ENCODE measurements at regions not wholly inside any gene's neighbourhood (a gene's known extent, or its start where the extent isn't known, plus 50 kb on each side); places are given as distances from the start of the nearest gene placed in this dataset.
"Not testable (repeated sequence)": the region's sequence is repeated elsewhere in the genome, so short reads cannot be mapped to it uniquely, and the experiment has no call there.

DNA sequence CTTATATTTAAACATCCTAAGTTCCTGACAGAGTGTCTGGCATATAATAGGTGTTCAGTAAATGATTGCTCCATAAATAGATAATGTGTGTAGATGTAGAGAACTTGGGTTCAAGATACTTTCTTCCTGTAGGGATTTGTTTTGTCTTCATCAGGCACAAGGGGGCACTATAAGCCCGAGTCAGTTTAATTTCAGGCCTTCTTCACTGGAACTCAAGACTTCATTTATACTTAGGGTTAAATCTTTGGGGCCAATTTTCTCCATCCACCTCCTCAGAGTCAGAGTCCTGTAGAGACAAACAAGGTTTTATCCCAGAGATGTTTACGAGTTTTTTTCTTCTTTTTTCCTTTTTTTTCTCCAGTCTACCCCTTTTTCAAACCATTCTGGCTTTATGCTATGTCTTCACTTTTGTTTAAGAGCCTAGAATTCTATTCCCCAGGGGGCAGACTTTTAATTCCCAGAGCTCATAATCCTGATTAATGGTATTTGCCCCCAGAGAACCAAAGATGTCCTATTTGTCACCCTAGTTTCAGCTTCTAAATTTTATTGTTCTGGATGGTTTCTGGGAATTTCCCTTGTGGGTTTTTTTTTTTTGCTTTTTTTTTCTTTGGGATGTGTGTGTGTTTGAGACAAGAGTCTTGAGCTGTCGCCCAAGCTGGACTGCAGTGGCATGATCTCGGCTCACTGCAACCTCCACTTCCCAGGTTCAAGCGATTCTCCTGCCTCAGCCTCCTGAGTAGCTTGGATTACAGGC, 88.4 kb downstream of the HFE start:
- no peak for DNase-seq

DNA sequence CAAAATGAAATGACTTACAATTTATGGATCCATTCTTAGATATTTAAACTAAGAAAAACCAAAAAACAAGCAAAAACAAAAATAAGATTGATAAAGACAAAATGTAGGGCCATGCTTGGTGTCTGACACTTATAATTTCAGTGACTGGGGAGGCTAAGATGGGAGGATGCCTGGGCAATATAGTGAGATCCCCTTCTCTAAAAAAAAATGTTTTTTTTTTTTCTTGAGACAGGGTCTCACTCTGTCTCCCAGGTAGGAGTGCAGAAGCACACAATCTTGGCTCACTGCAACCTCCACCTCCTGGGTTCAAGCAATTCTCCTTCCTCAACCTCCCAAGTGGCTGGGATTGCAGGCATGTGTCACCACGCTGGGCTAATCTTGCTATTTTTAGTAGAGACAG, 92.4 kb downstream of the HFE start:
- DNase-seq, result no peak

DNA sequence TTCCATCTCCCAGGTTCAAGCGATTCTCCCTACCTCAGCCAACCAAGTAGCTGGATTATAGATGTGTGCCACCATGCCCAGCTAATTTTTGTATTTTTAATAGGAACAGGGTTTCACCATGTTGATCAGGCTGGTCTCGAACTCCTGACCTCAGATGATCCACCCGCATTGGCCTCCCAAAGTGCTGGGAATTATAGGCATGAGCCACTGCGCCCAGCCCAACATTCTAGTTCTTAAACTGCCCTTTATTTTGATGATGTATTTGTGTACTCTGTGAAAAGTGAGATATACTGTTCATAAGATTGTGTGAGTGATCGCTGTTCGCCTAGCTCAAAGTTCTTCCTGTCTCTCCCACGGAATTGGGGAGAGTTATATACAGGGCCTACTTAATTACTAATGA, 93.1 kb downstream of the HFE start:
- no peak for DNase-seq

DNA sequence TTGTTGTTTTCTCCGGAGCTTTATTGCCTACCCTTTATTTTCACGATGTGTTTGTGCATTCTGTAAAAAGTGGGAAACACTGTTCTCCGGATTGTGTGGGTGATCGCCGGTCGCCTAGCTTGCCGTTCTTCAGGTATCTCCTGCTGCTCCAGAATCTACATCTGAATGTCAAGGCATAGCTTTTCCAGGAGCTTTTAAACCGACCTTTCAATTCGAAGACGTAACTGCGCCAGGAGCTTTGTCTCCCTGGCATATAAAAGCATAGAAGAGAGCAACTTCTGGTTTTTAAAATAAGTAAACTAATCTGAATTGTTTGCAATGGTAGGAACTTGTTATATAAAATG, 96.0 kb downstream of the HFE start:
- peak; percentile 85 for DNase-seq

DNA sequence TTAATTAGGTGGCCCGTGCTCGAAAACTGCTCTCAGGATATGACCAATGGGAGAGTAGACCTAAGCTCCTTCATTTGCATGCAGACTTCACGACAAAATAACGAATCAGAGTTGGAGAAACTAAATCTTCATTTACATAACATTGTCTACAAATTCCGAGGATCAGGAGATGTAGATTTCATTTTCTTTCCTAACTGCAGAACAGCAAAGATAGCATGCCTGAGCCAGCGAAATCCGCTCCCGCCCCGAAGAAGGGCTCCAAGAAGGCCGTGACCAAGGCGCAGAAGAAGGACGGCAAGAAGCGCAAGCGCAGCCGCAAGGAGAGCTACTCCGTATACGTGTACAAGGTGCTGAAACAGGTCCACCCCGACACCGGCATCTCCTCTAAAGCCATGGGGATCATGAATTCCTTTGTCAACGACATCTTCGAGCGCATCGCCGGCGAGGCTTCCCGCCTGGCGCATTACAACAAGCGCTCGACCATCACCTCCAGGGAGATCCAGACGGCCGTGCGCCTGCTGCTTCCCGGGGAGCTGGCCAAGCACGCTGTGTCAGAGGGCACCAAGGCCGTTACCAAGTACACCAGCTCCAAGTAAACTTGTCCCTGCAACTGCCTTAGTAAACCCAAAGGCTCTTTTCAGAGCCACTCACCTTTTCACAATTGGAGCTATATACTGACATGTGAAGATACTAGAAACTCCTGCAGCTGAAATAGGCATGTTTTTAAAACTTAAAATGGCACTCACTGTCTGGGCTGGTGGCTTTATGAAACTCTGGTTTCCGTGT, 96.5 kb downstream of the HFE start:
- DNase-seq, result peak; percentile 91

DNA sequence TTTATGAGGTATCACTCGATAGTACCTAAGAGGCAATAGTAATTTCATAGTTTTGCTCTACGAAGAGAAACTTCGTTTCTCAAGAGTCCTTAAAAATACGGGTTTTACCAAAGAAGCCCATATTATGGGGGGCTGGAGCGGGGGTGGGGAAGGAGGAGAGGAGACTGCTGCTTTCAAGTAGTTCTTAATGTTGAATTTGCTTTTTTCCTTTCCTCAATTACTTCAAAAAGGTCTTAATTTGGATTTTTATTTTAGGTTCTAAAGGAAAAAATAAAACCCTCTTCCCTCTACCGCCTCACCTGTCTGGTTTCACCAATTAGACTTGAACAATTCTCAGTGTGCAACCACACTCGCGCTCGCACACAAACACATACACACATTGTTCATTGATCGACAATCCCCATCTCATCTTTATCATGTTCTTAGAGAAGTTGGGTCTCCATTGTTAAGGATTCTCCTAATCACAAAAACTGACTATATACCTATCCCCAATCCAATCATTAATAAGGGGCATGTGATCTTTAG, 97.2 kb downstream of the HFE start:
- no peak for DNase-seq

DNA sequence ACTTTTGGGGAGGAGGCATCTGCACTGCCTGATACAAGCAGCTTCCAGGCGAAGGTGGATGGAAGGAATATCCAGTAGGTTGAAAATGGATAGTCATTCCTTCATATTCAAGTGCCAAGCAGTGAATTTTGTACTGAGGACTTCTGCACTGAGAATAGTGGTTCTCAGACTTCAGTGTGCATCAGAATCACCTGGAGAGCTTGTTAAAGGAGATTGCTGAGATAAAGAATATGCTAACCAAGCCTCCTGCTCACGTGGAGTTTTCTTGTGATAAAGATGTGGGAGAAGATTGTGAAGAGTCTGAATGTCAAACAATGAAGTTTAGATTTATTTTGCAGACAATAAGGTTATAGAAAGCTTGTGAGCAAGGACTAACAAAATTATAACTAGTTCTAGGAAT, 97.8 kb downstream of the HFE start:
- no peak for DNase-seq

DNA sequence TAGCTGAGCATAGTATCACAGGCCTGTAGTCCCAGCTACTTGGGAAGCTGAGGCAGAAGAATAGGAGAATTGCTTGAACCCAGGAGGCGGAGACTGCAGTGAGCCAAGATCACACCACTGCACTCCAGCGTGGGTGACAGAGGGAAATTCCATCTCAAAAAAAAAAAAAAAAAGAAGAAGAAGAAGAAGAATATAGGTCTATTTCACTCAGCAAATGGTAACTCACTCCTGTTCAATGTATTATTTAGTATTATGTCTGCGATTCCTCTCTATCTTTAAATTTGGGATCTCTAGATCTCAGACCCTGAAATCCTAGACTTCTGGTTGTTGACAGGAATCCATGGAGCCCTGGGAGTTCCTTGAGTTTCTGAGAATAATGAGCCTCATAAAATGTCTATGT, 98.6 kb downstream of the HFE start:
- no peak for DNase-seq

DNA sequence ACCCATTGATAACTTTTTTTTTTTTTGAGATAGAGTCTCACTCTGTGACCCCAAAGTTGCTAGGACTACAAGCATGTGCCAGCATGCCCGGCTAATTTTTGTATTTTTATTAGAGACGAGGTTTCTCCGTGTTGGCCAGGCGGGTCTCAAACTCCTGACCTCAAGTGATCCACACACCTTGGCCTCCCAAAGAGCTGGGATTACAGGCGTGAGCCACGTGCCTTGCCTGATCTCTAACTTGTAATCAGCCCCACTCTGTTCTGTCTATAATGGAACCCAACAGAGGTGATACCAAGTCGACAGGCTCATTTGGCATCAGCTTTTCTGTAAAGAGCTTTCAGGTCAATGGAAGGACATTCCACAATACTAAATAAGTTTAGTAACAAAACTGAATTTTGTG, 99.4 kb downstream of the HFE start:
- no peak for DNase-seq

DNA sequence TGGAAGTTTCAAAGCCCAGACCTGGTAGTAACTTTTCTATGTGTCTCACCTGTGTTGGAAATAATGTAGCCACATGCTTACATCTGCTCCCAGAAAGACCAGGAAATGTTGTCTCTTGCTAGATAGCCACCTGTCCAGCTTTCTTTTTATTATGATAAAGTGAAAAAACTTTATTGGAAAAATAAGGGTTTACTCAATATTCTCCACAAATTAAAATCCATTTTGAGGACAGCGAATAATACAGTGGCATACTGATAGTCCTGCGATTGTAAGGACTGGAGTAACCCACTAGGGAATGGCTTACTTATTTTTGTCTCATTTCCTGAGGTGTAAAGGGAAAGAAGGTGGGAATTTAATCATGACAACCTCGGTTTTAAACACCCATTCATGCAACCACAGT, 100.1 kb downstream of the HFE start:
- no peak for DNase-seq

DNA sequence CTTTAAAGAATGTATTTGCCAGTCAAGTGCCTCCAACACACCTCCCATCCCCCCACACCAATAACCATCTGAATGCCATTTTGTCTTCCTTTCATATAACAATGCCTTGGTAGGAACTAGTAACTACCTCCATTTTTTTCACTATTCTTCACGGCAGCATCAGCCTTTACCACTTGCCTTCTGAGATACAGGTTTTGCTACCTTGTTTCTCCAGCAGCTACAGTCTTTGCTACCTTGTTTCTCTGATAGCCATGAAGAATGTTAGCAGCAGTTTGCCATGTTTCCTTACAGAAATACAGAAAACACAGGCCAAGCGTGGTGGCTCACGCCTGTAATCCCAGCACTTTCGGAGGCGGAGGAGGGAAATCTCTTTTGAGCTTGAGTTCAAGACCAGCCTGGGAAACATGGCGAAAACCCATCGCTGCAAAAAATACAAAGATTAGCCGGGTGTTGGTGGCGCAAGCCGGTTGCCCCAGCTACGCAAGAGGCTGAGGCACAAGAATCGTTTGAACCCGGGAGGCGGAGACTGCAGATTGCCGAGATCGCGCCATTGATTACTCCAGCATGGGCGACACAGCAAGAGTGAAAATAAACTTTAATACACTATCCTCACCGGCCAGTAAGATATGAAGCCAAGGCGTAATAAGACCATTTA, 100.9 kb downstream of the HFE start:
- no peak for DNase-seq

DNA sequence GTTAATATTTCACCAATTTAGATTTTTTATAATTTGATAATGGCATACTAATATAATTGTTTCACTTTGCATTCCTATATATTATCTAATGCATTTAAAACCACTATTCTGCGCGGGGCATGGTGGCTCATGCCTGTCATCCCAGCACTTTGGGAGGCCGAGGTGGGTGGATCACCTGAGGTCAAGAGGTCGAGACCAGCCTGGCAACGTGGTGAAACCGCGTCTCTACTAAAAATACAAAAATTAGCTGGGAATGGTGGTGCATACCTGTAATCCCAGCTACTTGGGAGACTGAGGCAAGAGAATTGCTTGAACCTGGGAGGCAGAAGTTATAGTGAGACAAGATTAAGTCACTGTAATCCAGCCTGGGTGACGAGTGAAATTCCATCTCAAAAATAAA, 104.3 kb downstream of the HFE start:
- DNase-seq, result not testable (repeated sequence)

DNA sequence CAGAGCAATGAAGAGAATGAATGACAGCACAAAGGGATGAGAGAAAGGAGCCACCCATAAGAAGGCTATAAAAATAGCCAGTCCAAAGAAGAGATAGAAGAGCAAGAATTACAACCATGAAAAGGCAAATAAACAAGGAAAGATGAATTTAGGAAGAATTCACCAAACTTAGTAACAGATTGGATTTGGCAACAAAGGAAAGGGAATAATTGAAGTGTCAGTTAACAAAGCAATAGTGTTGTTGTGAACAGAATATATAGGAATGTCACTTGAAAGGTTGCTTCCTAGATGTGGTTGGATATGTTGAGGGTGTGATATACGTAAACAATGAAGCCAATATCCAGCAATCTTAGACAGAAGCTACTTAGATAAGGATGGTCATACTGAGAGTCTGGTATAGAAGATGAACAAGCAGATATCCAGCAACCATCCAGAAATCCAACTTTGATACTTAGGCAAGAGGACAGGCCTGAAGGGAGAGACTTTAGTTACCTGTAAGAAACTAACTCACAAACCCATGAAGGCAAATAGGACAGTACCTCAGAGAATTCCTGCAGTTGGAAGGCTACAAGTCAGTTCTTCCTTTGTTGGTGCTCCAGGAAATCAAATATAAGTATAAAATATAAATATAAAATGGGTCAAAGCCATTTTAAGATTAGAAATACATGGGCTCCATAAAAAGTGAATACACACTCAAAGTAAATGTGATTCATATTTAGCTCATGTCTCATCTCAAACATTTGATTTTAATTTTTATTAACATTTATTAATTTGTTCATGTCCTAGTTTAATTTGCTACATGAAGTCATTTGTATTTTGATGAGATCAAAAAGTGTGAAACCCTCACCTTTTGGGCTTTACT, 106.5 kb downstream of the HFE start:
- DNase-seq, result no peak

DNA sequence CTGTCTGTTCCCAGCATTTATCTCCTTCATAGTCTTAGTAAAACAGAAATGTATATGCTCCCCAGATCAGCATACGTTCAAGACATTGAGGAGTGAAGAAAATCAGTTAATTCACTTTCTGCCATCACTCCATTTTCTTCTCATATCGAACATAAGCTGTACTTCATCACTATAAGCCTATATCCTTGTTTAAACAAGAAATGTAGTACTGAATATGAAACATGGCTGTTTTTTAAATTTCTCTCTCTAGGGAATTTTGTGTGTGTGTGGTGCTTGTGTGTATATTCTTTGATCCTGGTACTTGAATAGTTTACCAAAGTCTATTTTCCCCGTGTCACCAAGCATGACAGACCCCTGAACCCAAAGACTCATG, 107.1 kb downstream of the HFE start:
- DNase-seq, result no peak

DNA sequence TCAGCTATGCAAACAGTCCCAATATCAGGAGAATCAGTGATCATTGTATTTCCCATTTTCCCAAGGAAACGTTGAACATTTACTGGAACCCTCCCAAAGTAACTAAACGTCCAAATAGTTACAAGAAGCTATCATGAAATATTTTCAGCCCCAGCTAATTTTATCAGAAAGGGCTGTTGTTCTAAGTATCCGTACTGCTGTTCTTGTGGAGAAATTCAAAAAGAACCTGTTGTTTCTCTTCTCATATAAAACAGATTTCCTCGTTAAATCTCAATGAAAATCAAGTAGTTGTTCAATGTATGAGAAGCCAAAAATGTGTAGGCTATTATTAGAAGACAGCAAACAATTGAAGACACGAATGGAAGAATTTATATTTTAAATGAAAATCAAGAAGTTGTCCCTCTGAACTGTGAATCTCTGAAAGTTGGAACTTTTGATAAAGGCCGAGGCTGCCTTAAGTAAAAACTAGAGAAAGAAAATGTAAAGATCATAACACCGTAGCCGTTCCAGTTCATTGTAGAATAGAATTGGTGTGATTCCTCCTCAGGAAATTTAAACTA, 107.7 kb downstream of the HFE start:
- no peak for DNase-seq

DNA sequence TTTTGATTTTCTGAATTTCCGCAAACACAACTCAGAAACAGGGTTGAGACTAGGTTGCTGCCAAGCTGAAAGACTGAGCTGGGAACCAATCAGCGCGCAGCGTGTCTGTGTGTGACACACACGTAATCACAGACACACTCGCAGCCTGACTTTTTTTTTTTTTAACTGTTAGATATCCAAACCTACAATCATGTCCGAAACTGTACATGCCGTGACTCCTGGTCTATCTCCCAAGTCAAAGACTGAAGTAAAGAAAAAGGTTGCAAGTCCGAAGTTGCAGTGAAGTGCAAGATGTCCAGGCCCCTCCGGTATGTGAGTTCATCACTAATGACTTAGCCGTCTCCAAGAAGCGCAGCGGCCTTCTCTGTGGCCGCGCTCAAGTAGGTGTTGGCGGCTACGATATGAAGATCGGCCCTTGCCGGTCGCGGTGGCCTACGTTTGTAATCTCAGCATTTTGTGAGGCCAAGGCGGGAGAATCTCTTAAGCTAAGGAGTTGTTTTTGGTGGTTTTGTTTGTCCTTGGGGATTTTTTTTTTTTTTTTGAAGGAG, 108.2 kb downstream of the HFE start:
- DNase-seq, result peak; percentile 87

DNA sequence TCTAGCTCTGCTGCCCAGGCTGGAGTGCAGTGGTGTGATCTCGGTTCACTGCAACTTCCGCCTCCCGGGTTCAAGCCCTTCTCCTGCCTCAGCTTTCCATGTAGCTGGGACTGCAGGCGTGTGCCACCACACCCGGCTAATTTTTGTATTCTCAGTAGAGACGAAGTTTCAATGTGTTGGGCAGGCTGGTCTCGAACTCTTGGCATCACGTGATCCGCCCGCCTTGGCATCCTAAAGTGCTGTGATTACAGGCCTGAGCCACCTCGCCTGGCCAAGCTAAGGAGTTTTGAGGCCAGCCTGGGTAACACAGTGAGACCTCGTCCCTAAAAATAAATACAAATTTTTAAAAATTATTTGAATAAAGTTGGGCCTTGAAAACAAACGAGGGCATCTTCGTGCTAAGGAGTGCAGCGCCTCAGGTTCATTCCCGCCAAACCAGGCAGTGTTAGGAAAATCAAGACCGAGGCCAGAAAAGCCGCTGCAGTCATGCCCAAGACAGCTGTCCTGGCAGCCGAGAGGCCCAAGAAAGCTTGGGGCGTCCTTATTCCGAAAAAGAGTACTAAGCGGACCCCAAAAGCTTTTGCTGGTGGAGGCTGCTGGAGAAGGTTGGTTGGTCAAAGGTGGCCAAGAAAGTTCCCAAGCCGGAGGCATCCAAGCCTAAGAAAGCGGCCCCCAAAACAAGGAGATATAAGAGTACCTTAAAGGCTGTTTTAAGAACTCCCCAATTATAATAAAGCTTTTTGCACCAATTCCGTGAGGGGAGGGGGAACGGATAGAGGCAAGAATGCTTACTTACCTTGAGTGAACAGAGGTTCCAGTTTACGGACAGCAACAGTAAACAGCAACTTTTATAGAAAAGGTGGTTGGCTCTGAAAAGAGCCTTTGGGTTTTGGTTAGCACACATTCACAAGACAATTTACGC, 109.0 kb downstream of the HFE start:
- DNase-seq, result peak; percentile 59

DNA sequence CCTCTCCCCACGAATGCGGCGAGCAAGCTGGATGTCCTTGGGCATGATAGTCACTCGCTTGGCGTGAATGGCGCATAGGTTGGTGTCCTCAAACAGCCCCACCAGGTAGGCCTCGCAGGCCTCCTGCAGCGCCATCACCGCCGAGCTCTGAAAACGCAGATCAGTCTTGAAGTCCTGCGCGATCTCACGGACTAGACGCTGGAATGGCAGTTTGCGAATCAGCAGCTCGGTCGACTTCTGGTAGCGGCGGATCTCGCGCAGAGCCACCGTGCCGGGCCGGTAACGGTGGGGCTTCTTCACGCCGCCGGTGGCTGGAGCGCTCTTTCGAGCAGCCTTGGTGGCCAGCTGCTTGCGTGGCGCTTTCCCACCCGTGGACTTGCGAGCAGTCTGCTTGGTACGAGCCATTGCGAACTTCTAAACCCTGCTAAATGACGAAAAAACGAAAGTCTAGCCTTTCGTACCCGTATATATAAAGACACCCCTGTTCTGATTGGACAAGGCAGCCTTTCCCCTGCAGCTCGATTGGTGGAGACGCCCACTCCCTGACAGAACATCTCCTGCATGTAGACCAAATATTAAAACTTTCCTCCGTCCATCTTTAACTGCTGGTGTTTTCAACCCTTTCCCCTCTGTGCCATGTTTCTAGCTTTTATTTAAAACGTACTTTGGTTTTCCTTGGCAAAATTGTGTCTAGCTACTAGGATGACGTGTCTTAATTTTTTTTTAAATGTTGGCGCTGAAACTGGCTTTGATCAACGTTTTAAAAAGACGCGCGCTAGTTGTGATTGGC, 109.8 kb downstream of the HFE start:
- peak; percentile 95 for DNase-seq

DNA sequence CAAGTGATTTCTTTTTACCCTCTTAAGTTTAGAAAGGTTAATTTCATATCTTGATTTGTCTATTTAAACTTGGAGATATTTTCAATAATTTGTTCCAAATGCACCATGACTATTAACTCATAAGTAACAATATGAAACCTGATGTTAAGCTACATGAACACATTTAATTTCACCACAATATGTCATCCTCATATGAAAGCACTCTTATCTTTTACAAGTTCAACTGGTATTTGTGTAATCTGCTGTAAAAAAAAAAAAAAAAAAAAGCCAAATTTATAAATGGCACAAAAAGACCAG, 110.4 kb downstream of the HFE start:
- DNase-seq, result no peak

DNA sequence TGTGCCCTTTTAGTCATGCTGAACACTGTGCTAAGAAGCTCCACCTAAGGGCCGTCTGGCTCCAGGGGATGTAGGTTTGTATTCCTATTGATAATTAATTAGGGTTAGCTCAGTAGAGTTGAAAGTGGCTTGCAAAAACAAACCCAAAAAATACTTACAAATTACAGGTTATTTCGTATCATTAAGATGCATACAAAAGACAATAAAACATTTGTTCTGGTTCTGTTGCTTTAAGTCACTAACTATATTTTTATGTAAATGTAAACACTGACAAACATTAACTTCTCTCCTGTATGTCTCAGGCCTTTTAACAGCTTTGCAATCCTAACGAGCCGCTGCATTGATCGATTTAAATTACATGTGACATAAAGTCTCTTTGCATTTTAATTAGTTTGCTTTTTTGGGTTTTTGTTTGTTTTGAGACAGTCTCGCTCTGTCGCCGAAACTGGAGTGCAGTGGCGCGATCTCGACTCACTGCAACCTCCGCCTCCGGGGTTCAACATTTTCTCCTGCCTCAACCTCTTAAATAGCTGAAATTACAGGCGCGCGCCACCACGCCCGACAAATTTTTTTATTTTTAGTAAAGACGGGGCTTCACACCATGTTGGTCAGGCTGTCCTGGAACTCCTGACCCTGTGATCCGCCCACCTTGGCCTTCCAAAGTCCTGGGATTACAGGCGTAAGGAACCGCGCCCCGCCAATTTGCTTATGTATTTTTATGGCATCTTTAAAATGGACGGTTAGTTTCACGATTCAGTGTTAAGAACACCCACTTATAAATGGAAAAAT, 110.9 kb downstream of the HFE start:
- DNase-seq, result peak; percentile 81

Measured in retina (tissue), 1 donor.